ENCODE measurements at regions not wholly inside any gene's neighbourhood (a gene's known extent, or its start where the extent isn't known, plus 50 kb on each side); places are given as distances from the start of the nearest gene placed in this dataset.
"Not testable (repeated sequence)": the region's sequence is repeated elsewhere in the genome, so short reads cannot be mapped to it uniquely, and the experiment has no call there.

GRCh38 chr3:102936511-102937045, 501.8 kb downstream of the ZPLD1 start:
- DNase-seq: no peak

DNA sequence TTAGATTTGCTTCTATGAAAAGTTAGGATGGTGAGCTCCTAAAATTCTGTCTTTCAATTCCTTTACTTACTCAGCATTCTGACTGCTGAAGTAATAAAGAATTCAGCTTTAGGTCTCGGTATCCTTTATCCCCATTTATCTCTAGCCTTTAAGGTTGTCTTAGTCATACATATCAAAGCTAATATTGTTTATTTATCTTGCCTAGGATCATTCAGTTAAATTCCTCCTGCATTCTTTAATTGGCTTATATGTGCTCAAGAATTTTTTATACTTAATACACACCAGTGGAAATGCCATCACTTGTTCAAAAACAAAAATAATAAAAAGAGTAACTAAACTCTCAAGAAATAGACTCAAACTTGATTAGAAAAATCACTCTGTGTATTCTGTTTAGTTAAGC, 507.0 kb downstream of the ZPLD1 start:
- DNase-seq: no peak

GRCh38 chr3:102946445-102946844, 511.6 kb downstream of the ZPLD1 start:
- DNase-seq: not testable (repeated sequence)

- no peak for DNase-seq
Measured at GRCh38 chr3:102972350-102972749, 537.5 kb downstream of the ZPLD1 start.

DNA sequence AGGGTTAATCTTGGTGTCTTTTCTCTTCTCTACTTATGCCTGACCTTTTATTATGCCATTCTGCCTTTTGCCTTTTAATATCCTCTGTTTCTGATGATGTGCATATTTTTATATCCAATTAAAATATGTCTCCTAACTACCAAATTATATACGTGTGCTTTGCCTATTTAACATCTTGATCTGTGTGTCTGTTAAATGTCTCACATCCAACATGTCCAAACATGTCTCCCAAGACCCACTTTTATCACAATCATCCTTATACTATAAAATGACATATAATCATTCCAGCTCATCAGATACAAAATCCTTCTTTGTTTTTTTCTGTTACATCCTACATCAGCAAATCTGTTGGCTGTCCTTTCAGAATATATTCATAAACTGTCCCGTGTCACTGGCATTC, 539.5 kb downstream of the ZPLD1 start:
- no peak for DNase-seq

DNA sequence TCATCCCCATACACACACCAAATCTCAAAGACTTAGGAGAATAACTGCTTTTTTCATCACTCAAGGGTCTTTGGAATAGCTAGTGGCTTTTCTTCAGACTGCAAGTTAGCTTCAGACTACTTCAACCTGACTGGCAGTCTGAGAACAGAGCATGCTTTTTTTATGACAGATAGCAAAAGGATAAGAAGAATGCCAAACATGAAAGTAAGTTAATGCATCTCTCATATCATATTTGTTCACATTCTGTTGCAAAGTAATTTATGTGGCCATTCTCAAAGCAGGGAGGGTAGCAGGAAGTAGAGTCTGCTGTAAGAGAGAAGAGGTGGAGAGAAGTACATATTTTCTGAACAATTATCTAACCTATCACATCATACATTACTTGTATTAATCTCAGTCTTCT, 544.4 kb downstream of the ZPLD1 start:
- DNase-seq: no peak

DNA sequence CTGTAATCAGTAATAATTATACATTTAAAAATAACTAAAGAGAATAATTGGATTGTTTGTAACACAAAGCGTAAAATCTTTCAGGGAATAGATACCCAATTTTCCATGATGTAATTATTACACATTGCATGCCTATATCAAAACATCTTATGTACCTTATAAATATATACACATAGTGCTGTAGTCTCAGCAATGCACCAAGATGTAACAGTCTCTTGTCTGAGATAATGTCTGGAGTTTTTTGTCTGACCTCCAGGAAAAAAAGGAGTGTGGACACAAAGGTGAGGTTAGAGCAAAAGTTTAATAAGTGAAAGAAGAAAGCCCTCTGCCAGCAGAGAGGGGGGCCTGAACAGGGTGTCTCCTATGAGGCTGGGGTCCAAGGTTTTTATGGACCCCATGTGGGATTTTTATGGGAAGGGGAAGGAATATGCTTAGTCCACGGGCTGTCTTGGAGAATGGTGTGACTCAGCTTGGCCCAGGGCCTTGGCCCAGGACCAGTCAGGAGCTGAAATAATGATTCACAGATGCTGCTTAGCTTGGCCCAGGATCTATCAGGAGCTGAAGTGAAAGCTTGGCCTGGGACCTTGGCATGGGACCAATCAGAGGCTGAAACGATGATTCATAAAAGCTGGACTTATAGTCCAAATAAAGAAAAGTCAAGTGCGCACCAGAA, 545.0 kb downstream of the ZPLD1 start:
- DNase-seq: no peak

DNA sequence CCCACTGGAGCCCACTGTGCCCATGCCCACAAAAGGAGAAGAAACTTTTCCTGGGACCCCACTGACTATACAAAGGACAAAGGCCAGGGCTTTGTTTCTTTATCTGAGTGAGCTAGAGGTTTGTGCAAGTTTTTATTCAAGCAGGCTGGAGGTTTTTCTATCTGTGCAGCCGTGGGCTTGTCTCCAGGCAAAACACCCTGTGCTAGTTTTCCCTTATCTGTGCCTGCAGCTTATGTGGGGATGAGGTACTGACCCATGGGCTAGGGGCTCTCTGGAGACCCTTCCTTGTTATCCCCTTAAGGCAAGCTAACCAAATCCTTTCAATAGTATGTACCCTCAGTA, 545.5 kb downstream of the ZPLD1 start:
- DNase-seq: no peak

- no peak for DNase-seq
Measured at GRCh38 chr3:103002425-103003176, 567.8 kb downstream of the ZPLD1 start.

DNA sequence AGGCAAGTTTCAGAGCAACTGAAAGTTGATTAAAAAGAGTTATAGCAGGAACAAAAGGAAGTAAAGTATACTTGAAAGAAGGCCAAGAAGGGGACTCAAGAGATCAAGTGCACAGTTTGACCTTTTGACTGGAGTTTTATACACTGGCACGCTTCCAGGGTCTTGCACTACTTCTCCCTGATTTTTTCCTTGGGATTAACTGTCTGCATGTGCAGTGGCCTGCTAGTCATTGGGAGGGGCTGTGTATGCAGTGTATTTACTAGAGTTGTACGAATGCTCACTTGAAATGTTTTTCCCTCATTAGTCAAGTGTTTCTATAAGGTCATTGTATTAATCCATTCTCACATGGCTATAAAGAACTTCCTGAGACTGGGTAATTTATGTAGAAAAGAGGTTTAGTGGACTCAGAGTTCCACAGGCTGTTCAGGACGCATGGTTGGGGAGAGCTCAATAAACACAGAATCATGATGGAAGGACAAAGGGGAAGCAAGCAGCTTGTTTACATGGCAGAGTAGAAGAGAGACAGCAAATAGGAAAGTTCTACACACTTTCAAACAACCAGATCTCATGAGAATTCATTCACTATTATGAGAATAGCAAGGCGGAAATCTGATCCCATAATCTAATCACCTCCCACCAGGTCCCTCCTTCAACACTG, 571.8 kb downstream of the ZPLD1 start:
- DNase-seq: no peak

DNA sequence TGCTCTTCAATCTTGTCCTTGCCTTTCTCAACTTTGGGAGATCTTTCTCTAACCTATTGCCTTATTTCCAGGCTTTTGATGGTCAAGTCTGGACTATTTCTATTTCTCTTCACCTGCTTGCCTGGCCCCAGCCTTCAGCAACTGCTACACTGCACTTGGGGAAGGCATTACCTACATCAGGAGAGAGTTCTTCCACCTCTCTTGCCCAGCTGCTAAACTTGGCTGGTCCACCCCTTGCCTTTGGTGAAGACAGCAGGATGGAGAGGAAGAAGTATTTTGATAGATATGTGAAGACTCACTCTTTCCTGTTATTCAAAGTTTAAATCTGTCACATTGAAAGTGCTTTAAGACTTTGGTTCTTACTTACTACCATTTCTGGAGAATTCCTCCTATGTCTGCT, 574.8 kb downstream of the ZPLD1 start:
- no peak for DNase-seq

DNA sequence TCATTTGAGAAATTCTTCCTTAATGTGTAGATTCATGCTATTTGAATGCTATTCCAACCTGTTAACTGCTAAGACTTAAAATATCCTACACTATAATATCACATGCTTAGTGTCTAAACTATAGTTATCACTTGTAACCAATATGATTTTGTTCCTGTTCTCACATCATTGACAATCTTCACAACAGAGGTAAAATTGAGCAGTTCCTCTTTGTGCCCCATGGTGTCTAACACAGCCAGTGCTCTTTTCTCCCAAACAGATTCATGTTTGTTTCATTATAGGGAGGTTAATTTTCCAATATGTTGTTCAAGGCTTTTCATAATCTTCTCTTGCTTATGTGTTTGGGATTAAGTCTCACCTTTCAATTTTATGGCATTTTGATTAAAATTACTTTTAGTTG, 591.1 kb downstream of the ZPLD1 start:
- no peak for DNase-seq

GRCh38 chr3:103033841-103034240, 599.0 kb downstream of the ZPLD1 start:
- no peak for DNase-seq

DNA sequence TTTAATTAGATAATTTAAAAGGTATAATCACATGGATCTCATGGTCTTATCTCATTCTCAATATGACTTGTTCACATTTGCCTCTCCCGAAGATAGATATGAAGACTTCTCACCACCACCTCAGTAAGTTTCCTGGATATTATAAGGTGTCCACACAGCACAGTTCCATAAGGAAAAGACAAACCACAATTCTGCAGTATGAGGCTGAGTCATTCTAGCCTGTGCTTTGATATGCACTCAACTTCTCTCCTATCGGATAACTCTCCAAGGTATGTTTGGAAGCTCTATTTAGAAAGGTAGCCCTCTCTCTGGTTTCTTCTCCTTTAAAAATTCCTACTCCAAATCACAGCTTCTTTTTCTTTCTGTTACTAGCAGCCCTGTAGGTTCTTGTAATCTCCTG, 612.8 kb downstream of the ZPLD1 start:
- DNase-seq: no peak

DNA sequence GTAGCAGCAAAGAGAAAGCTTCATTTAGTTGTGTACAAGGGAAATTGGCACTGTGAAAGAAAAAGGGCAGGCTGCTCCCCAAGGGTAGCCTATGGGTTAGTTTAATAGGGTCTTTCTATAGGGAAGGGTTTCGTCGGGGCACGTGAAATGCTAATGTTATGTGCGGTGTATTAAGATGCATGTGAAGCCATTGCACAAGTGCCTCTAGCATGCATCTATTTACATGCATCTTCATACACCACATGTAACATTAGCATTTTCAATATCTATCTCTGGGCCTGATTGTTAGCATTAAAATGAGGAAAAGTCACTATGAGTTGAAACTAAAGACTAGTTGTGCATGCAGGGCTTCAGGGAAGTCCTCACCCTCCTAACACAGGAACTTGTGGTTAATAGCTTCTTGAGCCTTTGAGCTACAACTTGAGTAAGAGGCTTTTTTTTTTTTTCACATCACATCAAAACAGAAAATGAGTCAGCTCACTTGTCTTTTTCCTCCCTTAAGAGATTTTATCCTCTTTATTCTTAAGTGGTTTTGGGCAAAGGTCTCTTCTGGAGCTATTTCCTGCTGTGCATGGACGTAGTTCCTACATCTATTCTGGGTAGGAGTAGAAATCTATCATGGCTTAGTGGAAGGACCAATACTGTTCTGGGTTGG, 613.4 kb downstream of the ZPLD1 start:
- no peak for DNase-seq

DNA sequence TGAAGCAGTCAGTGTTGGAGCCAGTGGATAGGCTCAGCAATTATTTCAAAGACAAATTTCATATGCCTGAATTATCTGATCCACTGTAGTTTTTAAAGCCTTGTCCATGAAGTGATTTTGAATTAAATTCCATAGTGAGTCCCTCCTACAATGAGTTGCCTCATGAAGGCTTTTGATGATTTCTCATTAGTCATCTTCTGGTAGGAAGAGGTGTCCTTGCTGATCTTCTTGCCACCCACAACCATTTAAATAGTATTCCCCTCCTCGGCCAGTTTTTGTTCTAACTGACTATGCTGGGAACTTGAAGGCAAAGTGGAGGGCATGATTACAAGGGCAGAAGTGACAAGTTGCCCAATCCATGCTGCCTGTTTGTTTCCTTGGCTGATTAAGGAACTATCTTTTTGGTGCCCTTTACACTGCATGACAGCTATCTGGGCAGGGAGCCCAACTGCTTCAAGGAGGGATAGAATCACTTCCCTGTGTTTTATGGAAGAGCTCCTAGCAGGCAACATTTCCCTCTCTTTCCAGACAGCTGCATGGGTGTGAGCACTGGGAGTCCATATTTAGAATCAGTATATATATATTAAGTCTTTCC, 617.5 kb downstream of the ZPLD1 start:
- no peak for DNase-seq

DNA sequence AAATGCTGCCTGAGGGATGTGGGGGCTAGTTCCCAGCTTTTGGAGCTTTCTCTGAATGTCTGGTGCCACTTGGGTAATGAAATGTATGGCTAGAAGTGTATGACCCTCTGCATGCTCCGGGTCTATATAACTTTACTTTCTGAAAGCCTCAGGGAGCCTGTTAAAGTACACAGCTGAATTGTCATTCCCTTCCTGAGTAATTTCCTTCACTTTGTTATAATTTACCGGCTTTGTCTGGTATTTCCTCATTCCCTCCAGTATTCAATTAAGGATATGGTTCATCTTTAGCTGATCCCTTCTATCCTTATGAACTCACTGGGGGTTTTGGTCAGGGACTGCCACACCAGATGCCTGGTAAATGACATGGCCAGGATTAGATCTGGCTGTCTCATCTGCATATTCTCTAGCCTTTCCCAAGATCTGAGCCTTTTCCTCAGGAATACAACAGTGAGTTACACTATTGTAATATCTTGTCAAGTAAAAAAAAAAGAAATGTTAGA, 620.3 kb downstream of the ZPLD1 start:
- no peak for DNase-seq

DNA sequence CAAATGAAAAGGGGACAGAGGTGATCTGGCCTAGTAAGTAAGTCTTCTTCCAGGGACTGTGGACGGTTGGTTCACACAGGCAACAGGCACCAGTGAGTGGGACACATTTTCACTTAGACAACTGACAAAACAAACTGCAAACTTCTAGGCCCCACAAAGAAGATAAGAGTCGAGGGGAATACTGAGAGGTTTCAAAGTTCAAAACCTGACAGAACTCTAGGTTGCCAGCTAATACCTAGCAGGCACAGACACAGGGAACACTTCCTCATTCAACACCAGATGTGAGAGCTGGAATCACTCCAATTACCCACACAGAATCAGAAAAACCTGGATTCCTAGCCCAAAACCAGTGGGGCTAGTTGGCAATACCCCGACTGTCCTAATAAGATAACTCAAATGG, 621.7 kb downstream of the ZPLD1 start:
- DNase-seq: no peak

- DNase-seq: no peak
Measured at GRCh38 chr3:103057003-103057402, 622.2 kb downstream of the ZPLD1 start.

DNA sequence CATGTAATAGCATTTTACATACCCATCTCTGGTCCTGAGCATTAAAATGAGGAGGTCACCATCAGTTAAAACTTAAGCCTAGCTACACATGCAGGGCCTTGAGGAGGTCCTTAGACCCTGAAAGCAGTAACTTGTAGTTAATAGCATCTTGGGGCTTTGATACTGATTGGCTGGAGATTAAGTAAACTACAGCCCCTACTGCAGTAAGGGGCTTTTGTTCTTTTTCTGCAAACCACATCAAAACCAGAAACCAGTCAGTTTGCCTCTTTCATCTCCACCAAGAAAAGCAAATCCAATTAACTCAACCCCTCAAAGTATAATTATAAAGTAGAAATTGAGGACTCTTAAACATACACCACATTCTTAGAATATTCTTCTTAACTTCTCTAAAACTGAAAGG, 622.7 kb downstream of the ZPLD1 start:
- no peak for DNase-seq

- DNase-seq: no peak
Measured at GRCh38 chr3:103059432-103059831, 624.6 kb downstream of the ZPLD1 start.

DNA sequence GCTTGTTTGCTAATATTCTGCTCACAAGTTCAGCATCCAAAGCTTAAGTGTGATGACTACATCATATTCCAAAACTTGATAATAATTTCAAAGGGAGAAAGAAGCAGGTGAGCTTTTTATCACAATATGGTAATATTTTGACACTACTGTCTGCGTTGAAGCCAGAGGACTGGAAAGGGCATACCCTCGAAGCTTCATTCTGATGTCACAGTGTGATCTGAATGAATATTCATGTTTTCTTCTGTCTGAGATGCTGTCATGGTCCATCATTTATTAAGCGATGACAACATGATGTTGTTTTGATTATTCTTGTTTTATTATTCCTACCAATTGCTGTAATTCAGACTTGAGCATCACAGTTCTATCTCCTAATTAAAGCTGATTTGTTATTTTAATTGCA, 625.4 kb downstream of the ZPLD1 start:
- DNase-seq: no peak

GRCh38 chr3:103067963-103068362, 633.1 kb downstream of the ZPLD1 start:
- no peak for DNase-seq
